ENCODE measurements at regions not wholly inside any gene's neighbourhood (a gene's known extent, or its start where the extent isn't known, plus 50 kb on each side); places are given as distances from the start of the nearest gene placed in this dataset.

GRCh38 chr14:100467046-100467750 lies 120.0 kb downstream of the BEGAIN start:
- no peaks in the 10 kb centered on the region for H3K9me3 Mint-ChIP-seq
- peaks cover 6% of the 10 kb centered on the region for H3K4me1 Mint-ChIP-seq
- no peak overlapping the region for H3K4me3 Mint-ChIP-seq
- DNase-seq (ENCODE audit: low spot score in 2 of 2, unreplicated experiment in 2 of 2): no peak
- H3K27ac Mint-ChIP-seq: no peak overlapping the region
- H3K36me3 Mint-ChIP-seq: peaks cover 6% of the 10 kb centered on the region
- H3K27me3 Mint-ChIP-seq (ENCODE audit: low read depth): peaks cover 9% of the 10 kb centered on the region
- no peak for TF ChIP-seq CTCF (IDR thresholded peaks at IDR 0.05; ENCODE audit: unreplicated experiment)

- peaks cover 9% of the 10 kb centered on the region for H3K27me3 Mint-ChIP-seq (ENCODE audit: low read depth)
- H3K36me3 Mint-ChIP-seq: peaks cover 6% of the 10 kb centered on the region
- H3K4me3 Mint-ChIP-seq: no peak overlapping the region
- H3K4me1 Mint-ChIP-seq: peaks cover 1% of the 10 kb centered on the region
- no peak for TF ChIP-seq CTCF (IDR thresholded peaks at IDR 0.05; ENCODE audit: unreplicated experiment)
- DNase-seq (ENCODE audit: low spot score in 2 of 2, unreplicated experiment in 2 of 2): no peak
- no peaks in the 10 kb centered on the region for H3K9me3 Mint-ChIP-seq
- H3K27ac Mint-ChIP-seq: no peak overlapping the region
These were observed 119.3 kb downstream of the BEGAIN start for GRCh38 chr14:100467939-100468338.

- Mint-ChIP-seq H3K4me3 (no peak overlapping the region), H3K27me3 (ENCODE audit: low read depth) (peaks cover 6% of the 10 kb centered on the region), H3K9me3 (no peaks in the 10 kb centered on the region)
These were observed 118.7 kb downstream of the BEGAIN start for GRCh38 chr14:100468557-100468956.

GRCh38 chr14:100469632-100470522 lies 117.3 kb downstream of the BEGAIN start:
- H3K4me3 Mint-ChIP-seq: no peak overlapping the region
- H3K27ac Mint-ChIP-seq: no peak overlapping the region
- H3K4me1 Mint-ChIP-seq: peaks cover 1% of the 10 kb centered on the region
- no peaks in the 10 kb centered on the region for H3K9me3 Mint-ChIP-seq
- no peak for TF ChIP-seq CTCF (IDR thresholded peaks at IDR 0.05; ENCODE audit: unreplicated experiment)
- peaks cover 6% of the 10 kb centered on the region for H3K36me3 Mint-ChIP-seq
- no peak for DNase-seq (ENCODE audit: low spot score in 2 of 2, unreplicated experiment in 2 of 2)
- H3K27me3 Mint-ChIP-seq (ENCODE audit: low read depth): no peaks in the 10 kb centered on the region

More at GRCh38 chr14:100468557-100468956, 118.7 kb downstream of the BEGAIN start:
- H3K27ac Mint-ChIP-seq: no peak overlapping the region
- TF ChIP-seq CTCF (IDR thresholded peaks at IDR 0.05; ENCODE audit: unreplicated experiment): no peak
- peaks cover 1% of the 10 kb centered on the region for H3K4me1 Mint-ChIP-seq
- H3K36me3 Mint-ChIP-seq: peaks cover 6% of the 10 kb centered on the region
- no peak for DNase-seq (ENCODE audit: low spot score in 2 of 2, unreplicated experiment in 2 of 2)

GRCh38 chr14:100470523-100470897 lies 116.7 kb downstream of the BEGAIN start:
- Mint-ChIP-seq H3K36me3 (peaks cover 6% of the 10 kb centered on the region), H3K27ac (no peak overlapping the region), H3K4me1 (peaks cover 1% of the 10 kb centered on the region), H3K9me3 (no peaks in the 10 kb centered on the region), H3K27me3 (ENCODE audit: low read depth) (no peaks in the 10 kb centered on the region), H3K4me3 (no peak overlapping the region)
- TF ChIP-seq CTCF (IDR thresholded peaks at IDR 0.05; ENCODE audit: unreplicated experiment): no peak
- DNase-seq (ENCODE audit: low spot score in 2 of 2, unreplicated experiment in 2 of 2): no peak
